OCI-LY1 (cell line): ENCODE measurements at regions not wholly inside any gene's neighbourhood (a gene's known extent, or its start where the extent isn't known, plus 50 kb on each side); places are given as distances from the start of the nearest gene placed in this dataset.

ENCODE experiments used
- H2AFZ ChIP-seq: fragments of 200-600 bp; sonication (generic), shearing (Covaris generic); 2 replicates; pipeline ENCODE4 v1.6.0; 2014; ENCODE audit warnings: antibody characterized with exemption, mild to moderate bottlenecking, low read length
- H3F3A ChIP-seq: fragments of 200-600 bp; sonication (generic), shearing (Covaris generic); 2 replicates; pipeline ENCODE4 v1.6.0; 2014; ENCODE audit warnings: mild to moderate bottlenecking, antibody characterized with exemption, low read length, moderate library complexity; ENCODE audit not compliant: insufficient read depth
- H3K27ac ChIP-seq: fragments of 200-600 bp; sonication (generic); 2 replicates; pipeline ENCODE4 v1.5.1; 2014; ENCODE audit warnings: low read length, mixed run types, mild to moderate bottlenecking, low read depth; ENCODE audit not compliant: poor library complexity, severe bottlenecking
- H3K27me3 ChIP-seq: fragments of 200-600 bp; sonication (generic); 2 replicates; pipeline ENCODE4 v1.6.0; 2014; ENCODE audit warnings: antibody characterized with exemption, mild to moderate bottlenecking, low read length, moderate library complexity; ENCODE audit not compliant: insufficient read depth
- H3K36me3 ChIP-seq: fragments of 200-600 bp; sonication (generic); 2 replicates; pipeline ENCODE4 v1.6.1; 2014; ENCODE audit warnings: mild to moderate bottlenecking, antibody characterized with exemption, low read length, moderate library complexity, mixed read lengths; ENCODE audit not compliant: insufficient read depth
- H3K4me1 ChIP-seq: fragments of 200-600 bp; sonication (generic); 2 replicates; pipeline ENCODE4 v1.5.1; 2014; ENCODE audit warnings: mild to moderate bottlenecking, low read length, moderate library complexity; ENCODE audit not compliant: insufficient read depth, severe bottlenecking
- H3K4me2 ChIP-seq: fragments of 200-600 bp; sonication (generic), shearing (Covaris generic); 2 replicates; pipeline ENCODE4 v1.6.1; 2014; ENCODE audit warnings: low read length
- H3K4me3 ChIP-seq: fragments of 200-600 bp; sonication (generic); 2 replicates; pipeline ENCODE4 v1.5.1; 2014; ENCODE audit warnings: low read length, low read depth, mild to moderate bottlenecking, mixed read lengths; ENCODE audit not compliant: poor library complexity, severe bottlenecking
- H3K79me2 ChIP-seq: fragments of 200-600 bp; shearing (Covaris generic); 2 replicates; pipeline ENCODE4 v1.6.1; 2016; ENCODE audit warnings: mixed run types, low read length, mixed read lengths; ENCODE audit not compliant: insufficient read depth
- H3K9ac ChIP-seq: fragments of 200-600 bp; sonication (generic), shearing (Covaris generic); 2 replicates; pipeline ENCODE4 v1.6.1; 2014; ENCODE audit warnings: mild to moderate bottlenecking, low read length, mixed read lengths
- H3K9me2 ChIP-seq: fragments of 200-600 bp; sonication (generic), shearing (Covaris generic); 2 replicates; pipeline ENCODE4 v1.6.1; 2014; ENCODE audit warnings: low read depth, mild to moderate bottlenecking, low read length, mixed read lengths
- H3K9me3 ChIP-seq: fragments of 200-600 bp; shearing (Covaris generic); 2 replicates; pipeline ENCODE4 v1.6.1; 2014; ENCODE audit warnings: low read length, mixed read lengths
- H4K20me1 ChIP-seq: fragments of 200-600 bp; sonication (generic), shearing (Covaris generic); 2 replicates; pipeline ENCODE4 v1.6.0; 2016; ENCODE audit warnings: mild to moderate bottlenecking, low read length; ENCODE audit not compliant: insufficient read depth
- EZH2 ChIP-seq: fragments of 200-600 bp; sonication (generic), shearing (Covaris generic); IDR thresholded peaks from 2 replicates; pipeline ENCODE4 v1.8.0; 2017; ENCODE audit warnings: borderline replicate concordance, mixed run types, mild to moderate bottlenecking, antibody characterized with exemption, low read length, moderate library complexity, mixed read lengths
- TF ChIP-seq, protein P1 (sequence below): fragments of 200-600 bp; sonication (generic), shearing (Covaris generic); IDR thresholded peaks from 2 replicates; pipeline ENCODE4 v1.5.1; 2017; ENCODE audit warnings: mild to moderate bottlenecking, antibody characterized with exemption, low read length, moderate library complexity, mixed read lengths

- Histone ChIP-seq H3K4me1 (no peaks in the 10 kb centered on the region), H3F3A (no peaks in the 10 kb centered on the region), H3K4me3 (no peak overlapping the region), H3K9me2 (no peaks in the 10 kb centered on the region), H4K20me1 (no peaks in the 10 kb centered on the region), H3K4me2 (no peak overlapping the region), H3K27ac (no peak overlapping the region), H3K9ac (no peak overlapping the region), H2AFZ (no peak overlapping the region), H3K36me3 (no peaks in the 10 kb centered on the region; the same call in 1 of the 2 replicates), H3K79me2 (no peaks in the 10 kb centered on the region), H3K9me3 (no peaks in the 10 kb centered on the region), H3K27me3 (no peaks in the 10 kb centered on the region)
- TF ChIP-seq, protein P1, sequence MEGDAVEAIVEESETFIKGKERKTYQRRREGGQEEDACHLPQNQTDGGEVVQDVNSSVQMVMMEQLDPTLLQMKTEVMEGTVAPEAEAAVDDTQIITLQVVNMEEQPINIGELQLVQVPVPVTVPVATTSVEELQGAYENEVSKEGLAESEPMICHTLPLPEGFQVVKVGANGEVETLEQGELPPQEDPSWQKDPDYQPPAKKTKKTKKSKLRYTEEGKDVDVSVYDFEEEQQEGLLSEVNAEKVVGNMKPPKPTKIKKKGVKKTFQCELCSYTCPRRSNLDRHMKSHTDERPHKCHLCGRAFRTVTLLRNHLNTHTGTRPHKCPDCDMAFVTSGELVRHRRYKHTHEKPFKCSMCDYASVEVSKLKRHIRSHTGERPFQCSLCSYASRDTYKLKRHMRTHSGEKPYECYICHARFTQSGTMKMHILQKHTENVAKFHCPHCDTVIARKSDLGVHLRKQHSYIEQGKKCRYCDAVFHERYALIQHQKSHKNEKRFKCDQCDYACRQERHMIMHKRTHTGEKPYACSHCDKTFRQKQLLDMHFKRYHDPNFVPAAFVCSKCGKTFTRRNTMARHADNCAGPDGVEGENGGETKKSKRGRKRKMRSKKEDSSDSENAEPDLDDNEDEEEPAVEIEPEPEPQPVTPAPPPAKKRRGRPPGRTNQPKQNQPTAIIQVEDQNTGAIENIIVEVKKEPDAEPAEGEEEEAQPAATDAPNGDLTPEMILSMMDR = no peak
- no peak for TF ChIP-seq EZH2
Observed at GRCh38 chr11:59291228-59291627, 67.5 kb upstream of the OR5AN1 start.

DNA sequence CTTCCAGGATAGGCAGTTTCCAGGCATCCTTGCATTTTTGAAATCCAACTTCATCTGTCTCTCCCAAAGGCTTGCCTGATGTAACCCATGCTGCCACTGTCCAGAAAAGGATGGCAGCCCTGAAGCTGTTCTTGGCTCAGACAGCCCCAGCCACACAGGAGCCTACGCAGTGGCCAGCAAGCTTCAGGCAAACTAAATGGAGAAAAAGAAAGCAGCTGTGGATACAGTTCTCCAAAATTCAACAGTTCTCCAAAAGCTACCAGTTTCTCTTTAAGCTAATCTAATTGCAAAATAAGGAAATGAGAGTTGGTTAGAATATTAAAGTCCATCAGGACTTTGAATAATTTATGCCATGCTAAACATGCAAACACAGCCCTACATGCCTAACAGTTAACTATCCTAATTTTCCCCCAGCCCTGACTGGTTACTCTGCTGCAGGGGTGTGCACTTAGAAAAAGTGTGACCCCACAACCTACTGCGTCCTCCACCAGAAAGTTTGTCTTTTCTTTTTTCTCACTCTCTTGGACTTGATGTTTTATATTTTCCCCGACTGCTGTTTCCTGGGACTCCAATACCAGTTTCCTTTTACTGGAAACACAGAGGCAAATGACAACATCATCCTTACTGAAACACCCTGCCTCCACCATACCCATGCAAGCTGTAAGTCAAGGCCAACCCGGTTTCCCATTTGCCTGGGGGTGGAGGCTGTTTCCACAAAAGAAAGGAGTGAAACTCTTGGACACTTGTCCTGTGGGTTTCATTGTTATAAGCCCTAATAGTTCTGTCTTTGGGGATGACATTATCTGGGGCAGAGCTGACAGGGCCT is 69.1 kb upstream of the OR5AN1 start:
- Histone ChIP-seq H2AFZ (no peak overlapping the region), H3K4me1 (peaks cover 11% of the 10 kb centered on the region), H3K36me3 (no peaks in the 10 kb centered on the region; the same call in 1 of the 2 replicates), H3K79me2 (no peaks in the 10 kb centered on the region), H3K27ac (no peak overlapping the region), H3K4me2 (no peak overlapping the region), H3K9me2 (no peaks in the 10 kb centered on the region), H4K20me1 (no peaks in the 10 kb centered on the region), H3K9me3 (no peaks in the 10 kb centered on the region), H3K9ac (no peak overlapping the region), H3K27me3 (no peaks in the 10 kb centered on the region), H3K4me3 (no peak overlapping the region), H3F3A (no peaks in the 10 kb centered on the region)
- TF ChIP-seq EZH2 = no peak
- TF ChIP-seq, protein P1 = no peak

DNA sequence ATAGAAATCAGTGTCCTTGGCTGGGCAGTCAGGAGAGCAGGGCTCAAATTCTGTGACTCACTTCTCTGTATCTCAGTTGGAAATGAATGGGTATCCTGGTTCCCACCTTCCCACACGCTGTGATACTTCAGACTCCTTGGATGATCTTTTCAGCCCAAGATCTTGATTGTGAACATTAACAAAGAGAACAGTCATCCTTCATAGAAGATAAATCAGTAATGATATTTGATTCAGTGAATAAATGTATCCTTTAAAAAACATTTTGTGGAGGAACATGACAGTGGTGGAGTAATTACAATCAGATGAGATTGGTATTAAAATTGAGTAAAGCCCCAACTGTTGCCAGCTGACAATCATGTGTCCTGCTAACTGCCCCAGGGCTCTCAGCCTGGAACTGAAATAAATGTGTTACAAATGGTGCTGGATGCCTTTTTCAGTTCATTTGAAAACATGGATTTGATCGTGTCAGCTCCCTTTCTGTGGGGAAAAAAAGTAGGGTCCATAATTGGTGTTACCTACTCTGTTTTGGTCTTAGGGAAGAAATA is 72.9 kb upstream of the OR5AN1 start:
- no peaks in the 10 kb centered on the region for H3K27me3 ChIP-seq
- H3K9me2 ChIP-seq = no peaks in the 10 kb centered on the region
- peaks cover 5% of the 10 kb centered on the region; the same call in 1 of the 2 replicates for H3K36me3 ChIP-seq
- no peaks in the 10 kb centered on the region for H4K20me1 ChIP-seq
- H3F3A ChIP-seq = no peaks in the 10 kb centered on the region
- no peak overlapping the region for H3K4me3 ChIP-seq
- no peak overlapping the region for H2AFZ ChIP-seq
- no peaks in the 10 kb centered on the region for H3K9me3 ChIP-seq
- H3K79me2 ChIP-seq = no peaks in the 10 kb centered on the region
- peaks cover 31% of the 10 kb centered on the region for H3K4me1 ChIP-seq
- no peak overlapping the region for H3K9ac ChIP-seq
- TF ChIP-seq EZH2 = no peak
- TF ChIP-seq, protein P1 = no peak
- no peak overlapping the region for H3K4me2 ChIP-seq
- no peak overlapping the region for H3K27ac ChIP-seq
